Fibroblast of lung (primary cell): ENCODE measurements at regions not wholly inside any gene's neighbourhood (a gene's known extent, or its start where the extent isn't known, plus 50 kb on each side); places are given as distances from the start of the nearest gene placed in this dataset.
"Not testable (repeated sequence)": the region's sequence is repeated elsewhere in the genome, so short reads cannot be mapped to it uniquely, and the experiment has no call there.

Source experiments
- EZH2 ChIP-seq: IDR thresholded peaks from 2 replicates; pipeline ENCODE4 v1.5.1; 2012; ENCODE audit warnings: low read length, control low read depth, mild to moderate bottlenecking; ENCODE audit errors: missing control alignments
- TF ChIP-seq, protein P1 (sequence below), 2 donors: IDR thresholded peaks in 1 of 2; conservative IDR thresholded peaks in 1 of 2; 1 replicate in 1 of 2; 2 replicates in 1 of 2; pipeline ENCODE4 v1.5.1; 2011 to 2012; ENCODE audit warnings: low read length in 2 of 2, control low read depth in 1 of 2, inconsistent platforms in 1 of 2, low read depth in 1 of 2, mild to moderate bottlenecking in 1 of 2

DNA sequence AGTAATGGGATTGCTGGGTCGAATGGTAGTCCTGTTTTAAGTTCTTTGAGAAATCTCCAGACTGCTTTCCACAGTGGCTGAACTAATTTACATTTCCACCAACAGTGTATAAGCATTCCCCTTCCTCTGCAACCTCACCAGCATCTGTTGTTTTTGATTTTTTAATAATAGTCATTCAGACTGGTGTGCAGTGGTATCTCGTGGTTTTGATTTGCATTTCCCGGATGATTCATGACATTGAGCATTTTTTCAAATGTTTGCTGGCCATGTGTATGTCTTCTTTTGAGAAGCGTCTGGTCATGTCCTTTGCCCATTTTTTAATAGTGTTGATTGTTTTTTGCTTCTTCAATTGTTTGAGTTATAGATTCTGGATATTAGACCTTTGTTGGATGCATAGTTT lies 98.0 kb downstream of the MRPL57 start:
- TF ChIP-seq, protein P1, sequence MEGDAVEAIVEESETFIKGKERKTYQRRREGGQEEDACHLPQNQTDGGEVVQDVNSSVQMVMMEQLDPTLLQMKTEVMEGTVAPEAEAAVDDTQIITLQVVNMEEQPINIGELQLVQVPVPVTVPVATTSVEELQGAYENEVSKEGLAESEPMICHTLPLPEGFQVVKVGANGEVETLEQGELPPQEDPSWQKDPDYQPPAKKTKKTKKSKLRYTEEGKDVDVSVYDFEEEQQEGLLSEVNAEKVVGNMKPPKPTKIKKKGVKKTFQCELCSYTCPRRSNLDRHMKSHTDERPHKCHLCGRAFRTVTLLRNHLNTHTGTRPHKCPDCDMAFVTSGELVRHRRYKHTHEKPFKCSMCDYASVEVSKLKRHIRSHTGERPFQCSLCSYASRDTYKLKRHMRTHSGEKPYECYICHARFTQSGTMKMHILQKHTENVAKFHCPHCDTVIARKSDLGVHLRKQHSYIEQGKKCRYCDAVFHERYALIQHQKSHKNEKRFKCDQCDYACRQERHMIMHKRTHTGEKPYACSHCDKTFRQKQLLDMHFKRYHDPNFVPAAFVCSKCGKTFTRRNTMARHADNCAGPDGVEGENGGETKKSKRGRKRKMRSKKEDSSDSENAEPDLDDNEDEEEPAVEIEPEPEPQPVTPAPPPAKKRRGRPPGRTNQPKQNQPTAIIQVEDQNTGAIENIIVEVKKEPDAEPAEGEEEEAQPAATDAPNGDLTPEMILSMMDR (conservative IDR thresholded peaks at IDR 0.05 in 1 of 2, IDR thresholded peaks at IDR 0.05 in 1 of 2; ENCODE audit: low read depth in 1 of 2, low read length in 2 of 2): not testable (repeated sequence)
- TF ChIP-seq EZH2: not testable (repeated sequence)
